HCT116 (cell line): ENCODE measurements at regions not wholly inside any gene's neighbourhood (a gene's known extent, or its start where the extent isn't known, plus 50 kb on each side); places are given as distances from the start of the nearest gene placed in this dataset.
A peak's percentile ranks its signal among the peaks of the same experiment; 100 is the strongest.

ENCODE experiments used
- ATAC-seq: fragments of 200-7000 bp; cut with Tn5 transposase; 2 replicates; pipeline ENCODE4 v1.9.1; 2020; ENCODE audit warnings: mild to moderate bottlenecking, moderate library complexity
- BruUV-seq: library from RNA; stranded (reverse); fragments of 400-500 nt; replicated peaks from 2 replicates; lab custom pipeline; 2021; lab: Mats Ljungman, UMichigan
- CTCF ChIA-PET: fragments of 300-600 bp; sonication (Branson Sonifier 250); formaldehyde crosslinking; loops from one replicate; lab custom pipeline; 2021; ENCODE audit warnings: antibody characterized with exemption; lab: Charles Lee
- POLR2A ChIA-PET: fragments of 300-600, 350-600 bp; sonication (Branson Sonifier 250); formaldehyde crosslinking; loops from one replicate; lab custom pipeline; 2021; ENCODE audit warnings: antibody characterized with exemption; lab: Charles Lee
- RAD21 ChIA-PET, 2 experiments: fragments of 300-600 bp; sonication (Branson Sonifier 250); formaldehyde crosslinking; loops; one replicate each; lab custom pipeline; 2023; ENCODE audit warnings: low total read pairs in 2 of 2; ENCODE audit not compliant: uncharacterized antibody in 2 of 2, unreplicated experiment in 2 of 2, low non-redundant PET in 1 of 2; lab: Charles Lee
- DNase-seq: peaks from one replicate; pipeline ENCODE4 v3.0.0-alpha.2; 2010; ENCODE audit warnings: low read depth, low spot score
- H2AFZ ChIP-seq: fragments of 200-600 bp; shearing (Covaris generic), sonication (generic); 2 replicates; pipeline ENCODE4 v1.6.1; 2017; ENCODE audit warnings: low read depth, mixed run types, mixed read lengths, antibody characterized with exemption, low read length; ENCODE audit not compliant: poor library complexity, severe bottlenecking
- H3K27ac ChIP-seq: 2 replicates; pipeline ENCODE4 v1.5.1; 2012; ENCODE audit warnings: low read depth, low read length
- H3K27me3 ChIP-seq: fragments of 200-600 bp; sonication (generic); 2 replicates; pipeline ENCODE4 v1.6.1; 2016; ENCODE audit warnings: mixed run types, low read length, mixed read lengths; ENCODE audit not compliant: insufficient read depth
- H3K36me3 ChIP-seq, 2 experiments: fragments of 200-500 bp in 1 of 2; fragments of 200-600 bp in 1 of 2; sonication (Bioruptor generic) in 1 of 2; sonication (generic) in 1 of 2; 2 replicates each; pipeline versions ENCODE4 v1.5.1 to v1.6.1; 2014 to 2016; ENCODE audit warnings: low read length in 2 of 2, inconsistent platforms in 1 of 2, mixed read lengths in 1 of 2, mixed run types in 1 of 2; ENCODE audit not compliant: insufficient read depth in 2 of 2, control insufficient read depth in 1 of 2
- H3K4me1 ChIP-seq, 2 experiments: fragments of 200-600 bp in 1 of 2; sonication (generic) in 1 of 2; 2 replicates each; pipeline versions ENCODE4 v1.5.1 to v1.6.1; 2012 to 2017; ENCODE audit warnings: low read length in 2 of 2, inconsistent platforms in 1 of 2, mild to moderate bottlenecking in 1 of 2, mixed read lengths in 1 of 2, mixed run types in 1 of 2, moderate library complexity in 1 of 2; ENCODE audit not compliant: insufficient read depth in 2 of 2, control insufficient read depth in 1 of 2
- H3K4me2 ChIP-seq: fragments of 200-600 bp; sonication (generic); 2 replicates; pipeline ENCODE4 v1.6.1; 2017; ENCODE audit warnings: mixed run types, low read length, mixed read lengths
- H3K4me3 ChIP-seq, 2 experiments: fragments of 200-600 bp in 1 of 2; sonication (generic) in 1 of 2; replicated peaks in 1 of 2; 2 replicates each; pipeline ENCODE4 v1.5.1; 2011 to 2016; ENCODE audit warnings: low read length in 2 of 2, control low read depth in 1 of 2, low read depth in 1 of 2, mild to moderate bottlenecking in 1 of 2, mixed read lengths in 1 of 2, mixed run types in 1 of 2
- H3K79me2 ChIP-seq: fragments of 200-600 bp; sonication (generic); 2 replicates; pipeline ENCODE4 v1.6.1; 2017; ENCODE audit warnings: mild to moderate bottlenecking, mixed run types, low read length, moderate library complexity, mixed read lengths; ENCODE audit not compliant: insufficient read depth
- H3K9ac ChIP-seq: fragments of 200-600 bp; sonication (generic); 2 replicates; pipeline ENCODE4 v1.6.1; 2016; ENCODE audit warnings: low read length, mixed read lengths
- H3K9me2 ChIP-seq: fragments of 200-600 bp; sonication (generic), shearing (Covaris generic); 2 replicates; pipeline ENCODE4 v1.6.1; 2017; ENCODE audit warnings: mixed run types, mild to moderate bottlenecking, moderate library complexity; ENCODE audit not compliant: insufficient read depth
- H3K9me3 ChIP-seq, 2 experiments: fragments of 200-500 bp in 1 of 2; fragments of 200-600 bp in 1 of 2; sonication (Bioruptor generic) in 1 of 2; sonication (generic) in 1 of 2; 2 replicates each; pipeline ENCODE4 v1.6.1; 2014 to 2017; ENCODE audit warnings: low read length in 2 of 2, mixed read lengths in 2 of 2, inconsistent platforms in 1 of 2, low read depth in 1 of 2, mild to moderate bottlenecking in 1 of 2, mixed run types in 1 of 2, moderate library complexity in 1 of 2; ENCODE audit not compliant: control insufficient read depth in 1 of 2, insufficient read depth in 1 of 2
- H4K20me1 ChIP-seq: fragments of 200-600 bp; sonication (generic), shearing (Covaris generic); 2 replicates; pipeline ENCODE4 v1.6.1; 2017; ENCODE audit warnings: mixed run types, mild to moderate bottlenecking, moderate library complexity; ENCODE audit not compliant: insufficient read depth
- CBX3 ChIP-seq: IDR thresholded peaks from 2 replicates; pipeline ENCODE4 v1.6.1; 2012; ENCODE audit warnings: low read depth
- CEBPB ChIP-seq: IDR thresholded peaks from 2 replicates; pipeline ENCODE4 v1.6.1; 2012; ENCODE audit warnings: low read depth
- EGR1 ChIP-seq: IDR thresholded peaks from 2 replicates; pipeline ENCODE4 v1.6.1; 2012; ENCODE audit warnings: low read depth
- EZH2 ChIP-seq: fragments of 200-600 bp; sonication (generic); IDR thresholded peaks from 2 replicates; pipeline ENCODE4 v1.6.1; 2017; ENCODE audit warnings: antibody characterized with exemption, mixed run types
- EZH2phosphoT487 ChIP-seq: fragments of 200-600 bp; IDR thresholded peaks from 2 replicates; pipeline ENCODE4 v1.6.1; 2018; ENCODE audit warnings: antibody characterized with exemption, borderline replicate concordance
- FOSL1 ChIP-seq: IDR thresholded peaks from 2 replicates; pipeline ENCODE4 v1.6.1; 2012; ENCODE audit warnings: low read depth
- JUND ChIP-seq: IDR thresholded peaks from 2 replicates; pipeline ENCODE4 v1.6.1; 2012
- POLR2A ChIP-seq: IDR thresholded peaks from 2 replicates; pipeline ENCODE4 v1.7.0; 2011; ENCODE audit warnings: borderline replicate concordance; ENCODE audit not compliant: insufficient read depth, insufficient read length; ENCODE audit errors: extremely low read depth
- POLR2AphosphoS5 ChIP-seq: IDR thresholded peaks from 2 replicates; pipeline ENCODE4 v1.6.1; 2011; ENCODE audit warnings: mild to moderate bottlenecking, low read depth, low read length, moderate library complexity
- RAD21 ChIP-seq: IDR thresholded peaks from 2 replicates; pipeline ENCODE4 v1.6.1; 2012; ENCODE audit warnings: low read depth, mild to moderate bottlenecking
- SP1 ChIP-seq: IDR thresholded peaks from 2 replicates; pipeline ENCODE4 v1.6.1; 2012; ENCODE audit warnings: low read depth
- SRF ChIP-seq: IDR thresholded peaks from 2 replicates; pipeline ENCODE4 v1.6.1; 2012; ENCODE audit warnings: low read depth
- TCF7L2 ChIP-seq: IDR thresholded peaks from 2 replicates; pipeline ENCODE4 v1.7.0; 2011; ENCODE audit warnings: borderline replicate concordance, inconsistent platforms; ENCODE audit not compliant: insufficient read depth, insufficient read length; ENCODE audit errors: extremely low read depth
- YY1 ChIP-seq: IDR thresholded peaks from 2 replicates; pipeline ENCODE4 v1.6.1; 2011; ENCODE audit warnings: low read length, low read depth, moderate library complexity, mild to moderate bottlenecking; ENCODE audit not compliant: insufficient replicate concordance; ENCODE audit errors: extremely low read depth
- ZFX ChIP-seq: fragments of 450-650 bp; IDR thresholded peaks from 2 replicates; pipeline ENCODE4 v1.6.1; 2017
- ZNF274 ChIP-seq: fragments of 200-500 bp; sonication (Bioruptor generic); IDR thresholded peaks from 2 replicates; pipeline ENCODE4 v1.6.1; 2014; ENCODE audit warnings: mild to moderate bottlenecking, low read depth, low read length, inconsistent platforms
- intact Hi-C: fragments of 100-400 bp; cut with micrococcal nuclease; formaldehyde crosslinking; loops from 2 replicates; pipeline ENCODE4 v1.10.0; 2022
- TF ChIP-seq, protein P1 (sequence below): IDR thresholded peaks from 2 replicates; pipeline ENCODE4 v1.6.1; 2012
- TF ChIP-seq, protein P2 (sequence below): IDR thresholded peaks from 2 replicates; pipeline ENCODE4 v1.6.1; 2011; ENCODE audit warnings: mild to moderate bottlenecking, low read length, moderate library complexity; ENCODE audit not compliant: insufficient replicate concordance; ENCODE audit errors: extremely low read depth
- TF ChIP-seq, protein P3 (sequence below), 3 experiments: fragments of 200-600 bp in 1 of 3; sonication (generic) in 1 of 3; IDR thresholded peaks in 2 of 3; conservative IDR thresholded peaks in 1 of 3; 2 replicates each; pipeline ENCODE4 v1.5.1; 2012 to 2017; ENCODE audit warnings: low read depth in 2 of 3, low read length in 2 of 3, antibody characterized with exemption in 1 of 3, borderline replicate concordance in 1 of 3, control low read depth in 1 of 3, mild to moderate bottlenecking in 1 of 3, mixed read lengths in 1 of 3, mixed run types in 1 of 3, moderate library complexity in 1 of 3; ENCODE audit not compliant: insufficient read depth in 1 of 3

DNA sequence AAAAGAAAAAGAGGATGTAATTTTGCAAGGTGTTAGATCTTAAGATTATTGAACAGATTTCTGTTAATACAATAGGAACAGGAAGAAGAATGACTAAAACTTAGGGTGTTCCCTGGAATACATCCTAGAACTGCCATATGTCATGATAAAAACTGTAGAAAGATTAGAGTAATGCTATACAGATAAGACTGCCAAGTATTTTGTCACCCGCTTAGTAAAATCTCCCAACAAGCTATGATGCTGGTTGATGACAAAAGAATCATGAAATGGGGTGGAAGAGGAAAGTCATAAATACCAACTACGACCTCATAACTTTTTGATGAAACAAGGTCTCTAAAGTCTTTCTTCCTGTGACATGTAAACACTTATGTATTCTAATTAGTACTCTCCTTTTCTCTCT lies 163.6 kb upstream of the COL3A1 start:
- Histone ChIP-seq H3K27ac (no peak overlapping the region), H4K20me1 (no peaks in the 10 kb centered on the region), H3K9me2 (no peaks in the 10 kb centered on the region), H3K9me3 (no peaks in the 10 kb centered on the region), H3K36me3 (no peaks in the 10 kb centered on the region), H3K27me3 (no peaks in the 10 kb centered on the region), H3K9ac (no peak overlapping the region), H3K4me2 (no peak overlapping the region), H2AFZ (peak overlapping the region; percentile 19), H3K4me3 (no peak overlapping the region), H3K79me2 (no peaks in the 10 kb centered on the region), H3K4me1 (no peaks in the 10 kb centered on the region)
- ChIA-PET CTCF (no interaction called here), RAD21 (no interaction called here), POLR2A (no interaction called here)
- DNase-seq (no peak), ATAC-seq (no peak)
- intact Hi-C loops, result no loop called here
- no peak for TF ChIP-seq SP1
- TF ChIP-seq CEBPB, result no peak
- no peak for TF ChIP-seq POLR2AphosphoS5
- TF ChIP-seq TCF7L2, result no peak
- TF ChIP-seq SRF, result no peak
- TF ChIP-seq, protein P1, sequence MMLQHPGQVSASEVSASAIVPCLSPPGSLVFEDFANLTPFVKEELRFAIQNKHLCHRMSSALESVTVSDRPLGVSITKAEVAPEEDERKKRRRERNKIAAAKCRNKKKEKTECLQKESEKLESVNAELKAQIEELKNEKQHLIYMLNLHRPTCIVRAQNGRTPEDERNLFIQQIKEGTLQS, result no peak
- TF ChIP-seq, protein P2, sequence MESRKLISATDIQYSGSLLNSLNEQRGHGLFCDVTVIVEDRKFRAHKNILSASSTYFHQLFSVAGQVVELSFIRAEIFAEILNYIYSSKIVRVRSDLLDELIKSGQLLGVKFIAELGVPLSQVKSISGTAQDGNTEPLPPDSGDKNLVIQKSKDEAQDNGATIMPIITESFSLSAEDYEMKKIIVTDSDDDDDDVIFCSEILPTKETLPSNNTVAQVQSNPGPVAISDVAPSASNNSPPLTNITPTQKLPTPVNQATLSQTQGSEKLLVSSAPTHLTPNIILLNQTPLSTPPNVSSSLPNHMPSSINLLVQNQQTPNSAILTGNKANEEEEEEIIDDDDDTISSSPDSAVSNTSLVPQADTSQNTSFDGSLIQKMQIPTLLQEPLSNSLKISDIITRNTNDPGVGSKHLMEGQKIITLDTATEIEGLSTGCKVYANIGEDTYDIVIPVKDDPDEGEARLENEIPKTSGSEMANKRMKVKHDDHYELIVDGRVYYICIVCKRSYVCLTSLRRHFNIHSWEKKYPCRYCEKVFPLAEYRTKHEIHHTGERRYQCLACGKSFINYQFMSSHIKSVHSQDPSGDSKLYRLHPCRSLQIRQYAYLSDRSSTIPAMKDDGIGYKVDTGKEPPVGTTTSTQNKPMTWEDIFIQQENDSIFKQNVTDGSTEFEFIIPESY, result no peak
- no peak for TF ChIP-seq EZH2phosphoT487
- no peak for TF ChIP-seq RAD21
- TF ChIP-seq EGR1, result no peak
- TF ChIP-seq, protein P3, sequence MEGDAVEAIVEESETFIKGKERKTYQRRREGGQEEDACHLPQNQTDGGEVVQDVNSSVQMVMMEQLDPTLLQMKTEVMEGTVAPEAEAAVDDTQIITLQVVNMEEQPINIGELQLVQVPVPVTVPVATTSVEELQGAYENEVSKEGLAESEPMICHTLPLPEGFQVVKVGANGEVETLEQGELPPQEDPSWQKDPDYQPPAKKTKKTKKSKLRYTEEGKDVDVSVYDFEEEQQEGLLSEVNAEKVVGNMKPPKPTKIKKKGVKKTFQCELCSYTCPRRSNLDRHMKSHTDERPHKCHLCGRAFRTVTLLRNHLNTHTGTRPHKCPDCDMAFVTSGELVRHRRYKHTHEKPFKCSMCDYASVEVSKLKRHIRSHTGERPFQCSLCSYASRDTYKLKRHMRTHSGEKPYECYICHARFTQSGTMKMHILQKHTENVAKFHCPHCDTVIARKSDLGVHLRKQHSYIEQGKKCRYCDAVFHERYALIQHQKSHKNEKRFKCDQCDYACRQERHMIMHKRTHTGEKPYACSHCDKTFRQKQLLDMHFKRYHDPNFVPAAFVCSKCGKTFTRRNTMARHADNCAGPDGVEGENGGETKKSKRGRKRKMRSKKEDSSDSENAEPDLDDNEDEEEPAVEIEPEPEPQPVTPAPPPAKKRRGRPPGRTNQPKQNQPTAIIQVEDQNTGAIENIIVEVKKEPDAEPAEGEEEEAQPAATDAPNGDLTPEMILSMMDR (IDR thresholded peaks at IDR 0.05 in 2 of 3, conservative IDR thresholded peaks at IDR 0.05 in 1 of 3; ENCODE audit: borderline replicate concordance in 1 of 3, insufficient read depth in 1 of 3, low read depth in 2 of 3, low read length in 2 of 3), result no peak
- TF ChIP-seq ZNF274, result no peak
- no peak for TF ChIP-seq JUND
- no peak for TF ChIP-seq ZFX
- TF ChIP-seq CBX3, result no peak
- TF ChIP-seq FOSL1, result no peak
- no peak for TF ChIP-seq POLR2A
- no peak for TF ChIP-seq YY1
- TF ChIP-seq EZH2, result no peak
- BruUV-seq, result no TSS peak
